ENCODE measurements at regions not wholly inside any gene's neighbourhood (a gene's known extent, or its start where the extent isn't known, plus 50 kb on each side); places are given as distances from the start of the nearest gene placed in this dataset.

DNA sequence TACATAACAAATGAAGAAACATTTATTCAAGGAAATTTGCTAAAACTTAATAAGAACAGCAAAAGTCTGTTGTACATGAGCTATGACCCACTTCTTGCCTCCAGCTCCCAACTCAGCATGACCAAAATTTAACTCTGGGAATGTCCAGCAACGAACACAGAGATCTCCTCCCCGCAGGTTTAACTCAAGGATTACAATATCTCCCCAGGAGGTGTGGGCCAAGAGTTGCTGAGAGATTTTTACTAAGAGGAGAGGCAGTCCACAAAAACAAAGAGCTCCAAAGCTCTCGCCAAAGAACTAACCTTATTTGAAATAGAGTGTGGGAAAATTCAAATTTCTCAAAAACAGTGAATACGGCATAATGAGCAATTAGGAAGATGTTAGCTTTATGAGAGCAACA, 318.5 kb downstream of the GRB14 start:
- no peak for DNase-seq (ENCODE audit: low spot score)

DNA sequence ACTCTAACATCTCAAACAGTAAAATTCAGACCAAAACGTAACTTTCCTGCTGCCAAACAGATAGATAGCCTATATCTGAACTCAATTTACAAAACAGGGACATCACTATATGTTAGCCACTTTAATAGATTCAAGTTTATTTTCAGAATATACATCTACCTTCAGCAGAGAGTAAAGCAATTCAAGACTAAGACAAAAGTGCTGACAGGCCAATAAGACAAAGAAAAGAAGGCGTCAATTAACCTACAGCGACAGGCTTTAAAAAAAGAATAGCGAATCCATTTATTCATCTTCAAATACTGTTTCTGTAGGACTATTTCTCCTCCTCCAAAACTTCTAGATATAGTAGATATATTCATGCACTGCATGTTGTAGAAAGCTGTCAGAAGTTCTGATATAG, 333.0 kb downstream of the GRB14 start:
- DNase-seq (ENCODE audit: low spot score) = no peak

DNA sequence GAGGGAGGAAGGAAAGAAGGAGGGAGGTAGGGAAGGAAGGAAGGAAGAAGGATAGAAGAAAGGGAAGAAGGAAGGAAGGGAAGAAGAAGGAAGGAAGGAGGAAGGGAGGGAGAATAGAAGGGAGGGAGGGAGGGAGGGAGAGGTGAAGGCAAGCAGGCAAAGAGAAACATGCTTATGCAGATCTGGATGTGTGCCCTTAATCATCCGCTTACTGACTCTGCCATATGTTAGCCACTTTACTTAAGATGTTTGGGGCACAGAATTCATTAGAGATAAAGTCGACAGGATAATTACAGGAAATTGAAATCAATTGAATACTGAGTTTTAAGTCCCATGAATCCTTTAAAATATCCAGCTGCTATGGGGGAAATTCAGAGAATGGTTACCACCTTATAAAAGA, 334.2 kb downstream of the GRB14 start:
- DNase-seq (ENCODE audit: low spot score) = no peak

DNA sequence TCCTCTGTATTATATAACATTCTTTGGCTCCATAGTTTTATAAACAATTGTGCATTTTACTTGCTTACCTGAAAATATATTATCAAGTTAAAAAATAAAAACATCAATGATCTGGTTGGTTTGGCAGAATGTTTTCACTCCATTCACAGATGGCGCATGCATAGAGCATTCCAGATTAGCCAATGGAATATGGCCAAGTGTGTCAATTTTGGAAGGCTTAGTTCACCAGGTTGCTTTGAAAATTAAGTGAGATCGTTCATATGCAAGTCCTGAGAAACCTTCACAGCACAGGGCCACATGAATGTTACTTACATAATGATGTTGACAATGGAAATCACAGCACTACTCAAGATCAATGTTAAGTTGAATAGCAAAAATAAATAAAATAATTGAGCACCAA, 335.7 kb downstream of the GRB14 start:
- no peak for DNase-seq (ENCODE audit: low spot score)

DNA sequence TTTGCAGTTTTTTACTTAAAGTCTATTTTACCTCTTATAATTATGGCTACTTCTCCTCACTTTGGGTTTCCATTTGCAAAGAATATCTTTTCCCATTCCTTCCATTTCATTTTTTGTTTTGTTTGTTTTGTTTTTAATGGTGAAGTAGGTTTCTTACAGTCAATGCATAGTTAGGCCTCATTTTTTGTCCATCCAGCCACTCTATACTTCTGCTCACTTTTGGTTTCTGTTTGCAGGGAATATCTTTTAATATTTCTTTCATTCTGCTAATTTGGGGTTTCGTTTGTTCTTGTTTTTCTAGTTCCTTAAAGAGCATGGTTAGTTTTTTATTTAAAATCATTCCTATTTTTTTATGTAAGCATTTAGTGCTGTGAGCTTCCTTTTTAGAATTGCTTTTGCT, 339.4 kb downstream of the GRB14 start:
- no peak for DNase-seq (ENCODE audit: low spot score)

DNA sequence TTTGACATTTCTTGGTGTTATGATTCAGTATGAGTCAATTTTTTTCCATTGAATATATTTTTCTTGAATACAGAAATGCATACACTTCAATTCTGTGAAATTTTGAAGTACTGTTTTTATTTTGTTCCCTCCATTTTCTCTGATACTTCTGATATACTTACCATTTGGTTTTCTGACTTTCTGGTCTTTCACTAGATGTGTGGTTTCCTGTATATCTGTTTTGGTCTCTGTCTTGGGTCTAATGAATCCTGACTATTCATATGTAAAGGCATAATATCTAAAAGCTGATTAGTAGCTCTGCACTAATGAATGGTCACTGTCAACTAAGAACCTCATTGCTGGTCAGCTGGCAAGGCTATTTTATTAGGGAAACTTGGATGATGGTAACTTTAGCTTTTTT, 345.6 kb downstream of the GRB14 start:
- no peak for DNase-seq (ENCODE audit: low spot score)

DNA sequence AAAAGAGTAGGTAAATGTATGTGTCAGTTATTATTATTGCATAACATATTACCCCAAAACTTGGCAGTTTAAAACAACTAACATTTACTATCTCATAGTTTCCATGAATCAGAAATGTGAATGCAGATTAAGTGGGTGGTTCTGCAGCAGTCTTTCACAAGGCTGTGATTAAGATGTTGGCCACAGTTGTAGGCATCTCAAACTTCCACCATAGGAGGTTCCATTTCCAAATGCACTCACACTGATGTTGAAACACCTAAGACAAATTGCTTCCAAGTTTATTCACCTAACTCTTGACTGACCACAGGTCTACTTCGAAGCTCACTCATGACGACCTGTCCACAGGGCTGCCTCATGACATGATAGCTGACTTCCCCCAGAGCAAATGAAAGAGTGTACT, 360.8 kb downstream of the GRB14 start:
- DNase-seq (ENCODE audit: low spot score) = no peak

DNA sequence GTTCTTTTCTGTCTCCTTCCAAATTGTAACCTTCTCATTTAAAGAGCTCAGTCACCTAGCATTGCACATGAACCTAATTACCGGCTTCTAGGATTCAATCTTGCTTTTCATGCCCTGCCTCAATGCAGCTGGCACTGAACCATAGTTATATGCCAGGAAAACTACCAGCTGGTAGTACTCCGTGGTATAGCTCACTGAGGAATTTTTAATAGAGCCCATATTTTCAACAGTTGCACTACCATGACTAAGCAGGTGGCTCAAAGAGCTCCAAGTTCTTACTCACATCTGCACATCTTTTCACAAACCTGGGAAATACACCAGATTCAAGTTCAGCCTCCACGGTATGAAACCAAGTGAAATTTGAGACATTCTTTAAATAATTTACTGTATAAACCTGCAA, 363.5 kb downstream of the GRB14 start:
- no peak for DNase-seq (ENCODE audit: low spot score)

DNA sequence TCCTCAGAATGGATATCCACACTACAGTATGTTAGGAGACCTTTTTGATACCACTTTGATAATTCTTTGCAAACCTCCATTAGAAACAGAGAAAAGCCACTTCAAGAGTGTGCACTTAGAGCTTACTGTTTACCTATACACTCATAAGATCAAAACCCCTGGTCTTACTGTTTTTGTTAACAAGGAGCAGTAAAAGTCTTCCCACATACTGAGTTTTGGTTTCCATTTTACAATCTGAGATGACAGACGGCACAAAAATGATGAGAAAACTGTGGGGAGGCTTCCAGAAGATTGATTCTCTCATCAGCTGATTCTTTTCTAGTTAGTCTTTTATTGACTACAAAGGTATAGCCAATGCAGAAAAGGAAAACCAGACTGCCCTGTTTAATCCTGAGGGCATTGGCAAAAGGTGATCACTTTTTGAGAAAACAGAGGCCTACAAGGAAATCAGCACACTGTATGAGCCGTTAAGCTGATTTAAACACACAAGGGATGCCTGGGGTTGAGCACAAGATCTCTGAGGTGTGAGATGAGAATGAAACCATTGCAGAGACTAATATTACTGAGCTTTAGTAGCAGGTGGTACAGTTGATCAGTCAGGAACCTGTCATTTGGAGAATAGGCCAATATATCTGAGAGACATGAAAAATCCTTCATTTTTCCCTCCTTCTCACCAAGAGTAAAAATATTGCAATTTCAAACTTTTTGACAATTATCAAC, 368.6 kb downstream of the GRB14 start:
- no peak for DNase-seq (ENCODE audit: low spot score)

DNA sequence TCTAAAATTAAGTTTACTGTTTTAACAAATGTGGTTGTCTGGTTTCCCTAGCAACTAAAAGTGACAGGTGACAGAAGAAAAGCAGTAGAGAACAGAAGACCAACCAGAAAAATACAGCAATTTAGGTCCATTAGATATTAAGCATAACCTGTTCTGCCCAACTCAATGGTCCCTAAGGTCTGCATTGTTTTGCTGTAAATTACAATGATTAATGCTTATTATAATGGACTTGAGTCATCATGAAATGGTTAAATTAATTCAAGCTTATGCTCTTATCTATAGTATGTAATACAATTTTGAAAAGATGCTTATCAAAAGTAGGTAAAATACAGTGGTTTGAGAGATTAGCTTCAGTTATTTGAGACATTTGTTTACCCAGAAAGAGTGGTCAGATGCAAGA, 378.0 kb downstream of the GRB14 start:
- DNase-seq (ENCODE audit: low spot score) = no peak

DNA sequence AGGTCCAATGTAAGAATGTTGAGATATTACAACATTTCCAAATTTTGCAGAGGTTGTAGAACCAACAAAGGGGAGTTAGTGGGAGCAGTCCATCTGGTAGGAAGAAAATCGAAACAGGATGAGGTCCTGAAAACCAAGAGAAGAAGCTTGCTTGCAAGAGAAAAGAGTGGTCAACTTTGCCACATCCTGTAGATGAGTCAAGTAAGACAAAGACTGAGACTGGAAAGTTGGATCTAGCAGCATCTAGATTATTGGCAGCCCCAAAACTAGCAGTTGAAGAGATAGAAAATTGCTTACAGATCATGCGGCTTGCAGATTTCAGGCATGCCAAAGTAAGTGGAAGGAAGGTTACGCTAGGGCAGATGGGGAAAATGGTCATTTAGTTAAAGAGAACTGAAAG, 378.9 kb downstream of the GRB14 start:
- no peak for DNase-seq (ENCODE audit: low spot score)

DNA sequence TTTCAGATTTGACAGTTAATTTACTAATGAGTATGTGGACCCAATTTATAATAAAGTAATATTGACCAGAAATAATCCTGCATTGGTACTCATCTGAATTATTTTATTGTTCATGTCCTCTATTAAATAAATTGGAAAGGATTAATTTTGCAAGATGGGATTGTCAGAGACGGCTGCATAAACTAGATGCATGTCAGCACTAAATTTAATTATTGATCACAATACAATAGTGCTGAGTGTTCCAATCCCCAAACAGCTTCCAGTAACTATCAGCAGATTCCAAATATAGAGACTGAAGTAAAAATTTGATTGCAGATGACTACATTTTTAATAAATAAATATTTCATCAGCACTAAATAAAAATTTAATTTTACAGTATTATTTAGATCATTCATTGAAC, 387.2 kb downstream of the GRB14 start:
- no peak for DNase-seq (ENCODE audit: low spot score)

DNA sequence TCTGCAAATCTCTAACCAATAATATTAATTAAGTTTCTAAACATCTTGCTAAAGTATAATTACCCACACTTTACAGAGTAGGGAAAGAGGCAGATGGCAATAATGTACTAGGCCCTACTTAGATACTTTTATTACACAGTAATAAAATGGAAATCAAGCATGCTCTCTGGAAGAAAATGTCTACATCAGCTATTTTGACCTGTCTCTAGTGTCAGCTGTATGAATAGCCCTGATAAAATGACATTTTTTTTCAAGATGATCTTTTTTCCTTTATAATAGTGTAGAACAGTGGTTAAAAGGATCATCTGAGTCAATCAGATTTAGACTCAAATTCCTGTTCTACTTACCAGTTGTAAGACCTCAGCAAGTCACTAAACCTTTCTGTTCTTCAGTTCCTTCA, 397.3 kb downstream of the GRB14 start:
- no peak for DNase-seq (ENCODE audit: low spot score)

DNA sequence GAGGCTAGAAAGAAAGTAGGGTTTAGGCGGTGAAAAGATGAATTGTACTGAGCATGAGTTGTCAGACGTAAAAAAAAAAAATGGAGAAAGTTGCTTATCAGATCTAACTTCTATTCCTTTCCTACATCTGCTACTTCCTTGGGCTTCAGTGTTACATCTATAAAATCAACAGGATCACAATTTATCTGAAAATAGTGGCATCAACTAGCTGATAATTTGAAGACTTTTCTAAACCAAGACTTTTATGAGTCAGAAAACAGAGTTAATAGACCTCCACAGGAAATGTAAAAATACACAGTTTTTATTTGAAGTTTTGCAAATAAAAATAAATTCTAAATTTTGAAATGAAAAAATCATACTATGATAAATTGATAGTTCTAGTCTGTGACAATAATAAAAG, 399.8 kb downstream of the GRB14 start:
- no peak for DNase-seq (ENCODE audit: low spot score)

DNA sequence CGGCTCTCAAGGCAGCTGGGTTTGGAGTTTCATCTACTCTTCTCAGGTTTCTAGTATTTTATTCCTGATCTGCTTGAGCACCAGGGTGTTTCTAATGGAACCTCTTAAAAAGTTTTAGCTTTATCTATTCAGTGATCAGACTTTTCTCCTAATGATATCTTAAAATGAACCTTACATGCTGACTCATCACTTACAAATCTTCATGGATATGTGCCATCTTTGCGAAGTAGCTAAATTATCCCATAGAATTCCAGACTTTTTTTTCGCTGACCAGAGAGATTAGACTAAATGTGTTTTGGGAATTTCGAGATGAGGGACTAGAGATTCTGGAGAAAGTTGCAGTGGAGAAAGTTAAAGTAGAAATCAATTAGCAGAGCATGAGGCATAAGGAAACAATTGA, 401.0 kb downstream of the GRB14 start:
- DNase-seq (ENCODE audit: low spot score) = no peak

DNA sequence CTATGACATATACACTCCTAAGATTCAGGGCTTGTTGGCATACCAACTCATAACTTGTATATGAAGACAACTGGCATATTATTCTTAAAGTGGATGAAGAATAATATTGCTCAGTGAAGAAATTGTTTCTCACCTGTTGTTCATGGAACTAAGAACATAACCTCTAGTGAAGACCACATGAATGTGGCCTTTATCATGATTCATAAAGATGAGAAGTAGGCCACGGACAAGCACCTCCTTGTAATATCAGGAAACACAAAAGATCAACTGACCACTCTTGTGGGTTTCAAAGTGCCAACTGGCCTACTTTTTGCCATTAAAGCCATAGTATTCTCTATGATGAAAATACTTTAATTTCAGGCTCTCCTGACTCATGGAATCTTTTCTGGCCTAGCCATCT, 407.4 kb downstream of the GRB14 start:
- no peak for DNase-seq (ENCODE audit: low spot score)

DNA sequence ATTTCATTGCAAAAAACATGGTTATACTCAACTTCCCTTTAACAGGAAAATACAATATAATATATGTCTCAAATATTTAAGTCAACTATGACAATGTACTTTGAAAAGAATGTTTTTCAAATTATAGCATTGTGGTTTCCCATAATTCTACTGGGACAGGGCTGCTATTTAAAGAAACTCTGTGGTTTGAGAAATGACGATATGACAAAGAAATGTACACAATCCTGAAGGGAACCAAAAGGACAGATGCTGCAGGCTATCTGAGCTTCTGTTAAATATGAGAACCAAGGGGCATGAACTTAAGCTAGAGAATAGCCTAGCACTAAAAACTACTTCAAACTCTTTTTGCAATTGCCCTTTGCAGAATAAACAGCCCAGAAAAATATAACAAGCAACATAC, 415.9 kb downstream of the GRB14 start:
- no peak for DNase-seq (ENCODE audit: low spot score)

DNA sequence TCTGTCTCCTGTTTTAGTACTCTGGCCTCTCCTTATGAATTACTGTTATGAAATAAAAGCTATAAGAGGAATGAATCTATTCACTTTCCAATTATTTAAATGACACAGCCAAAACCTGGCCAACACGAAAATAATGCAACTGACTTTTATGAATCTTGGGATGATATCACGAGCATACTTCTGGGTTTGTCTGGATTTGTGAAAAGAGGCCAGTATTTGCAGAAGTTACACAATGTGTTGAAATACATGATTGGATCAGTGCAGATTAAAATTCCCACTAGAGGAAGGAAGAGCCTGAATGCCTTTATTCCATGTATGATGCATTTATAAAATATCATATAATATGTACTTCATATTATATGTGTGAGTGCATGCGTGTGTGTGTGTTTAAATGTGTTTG, 418.2 kb downstream of the GRB14 start:
- DNase-seq (ENCODE audit: low spot score) = no peak

DNA sequence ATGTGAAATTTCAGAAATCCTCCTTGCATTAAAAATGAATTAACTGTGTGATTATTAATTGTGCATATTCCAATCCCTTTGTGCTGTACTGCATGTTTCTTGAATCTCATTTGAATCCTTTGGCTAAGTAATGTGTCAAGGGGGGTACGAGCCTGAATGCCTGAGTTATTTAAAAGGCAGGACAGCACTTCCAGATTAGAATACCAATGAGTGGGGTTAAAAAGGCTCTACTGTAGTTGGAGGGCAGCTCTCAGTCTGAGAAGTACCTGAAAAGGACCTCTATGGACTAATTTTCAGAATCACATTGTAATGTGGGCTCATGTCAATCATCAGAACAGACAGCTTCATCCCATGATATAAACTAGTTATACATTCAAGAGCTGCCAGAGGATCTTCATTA, 423.0 kb downstream of the GRB14 start:
- DNase-seq (ENCODE audit: low spot score) = no peak

DNA sequence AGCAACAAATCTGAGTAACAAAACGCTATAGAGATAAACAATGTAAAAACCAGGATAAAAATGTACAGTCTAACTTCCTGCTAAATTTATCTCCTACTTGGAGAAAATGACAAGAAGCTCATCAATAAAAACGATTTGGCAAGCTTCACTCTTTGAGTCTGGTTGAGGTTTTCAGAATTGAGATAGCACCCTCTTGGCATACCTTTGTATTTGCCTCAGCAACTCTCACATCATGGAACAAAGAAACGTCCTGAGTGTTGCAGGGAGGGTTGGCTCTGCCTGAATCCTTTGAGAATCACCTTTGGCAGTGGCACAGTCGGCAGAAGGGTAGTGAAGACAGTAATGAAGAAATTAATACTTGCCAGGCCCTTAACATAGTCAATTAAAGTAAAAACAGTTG, 430.6 kb downstream of the GRB14 start:
- no peak for DNase-seq (ENCODE audit: low spot score)

DNA sequence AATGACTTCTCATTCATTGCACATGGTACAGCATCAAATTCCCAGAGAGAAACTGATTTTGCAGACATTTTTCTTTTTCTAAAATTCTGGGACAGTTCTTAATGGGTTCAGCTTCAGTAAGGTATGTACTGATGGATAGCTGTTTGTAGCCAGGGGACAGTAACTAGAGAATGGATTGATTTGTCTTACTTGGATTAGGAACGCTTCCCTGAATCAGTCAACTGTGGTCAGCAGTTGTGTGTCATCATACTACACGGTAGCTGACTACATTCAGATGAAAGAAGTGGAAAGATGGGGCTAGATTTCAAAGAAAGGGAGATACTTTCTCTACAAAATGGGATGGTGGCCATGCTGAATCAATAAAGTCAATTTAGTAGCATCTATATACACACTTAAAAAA, 431.4 kb downstream of the GRB14 start:
- DNase-seq (ENCODE audit: low spot score) = no peak

DNA sequence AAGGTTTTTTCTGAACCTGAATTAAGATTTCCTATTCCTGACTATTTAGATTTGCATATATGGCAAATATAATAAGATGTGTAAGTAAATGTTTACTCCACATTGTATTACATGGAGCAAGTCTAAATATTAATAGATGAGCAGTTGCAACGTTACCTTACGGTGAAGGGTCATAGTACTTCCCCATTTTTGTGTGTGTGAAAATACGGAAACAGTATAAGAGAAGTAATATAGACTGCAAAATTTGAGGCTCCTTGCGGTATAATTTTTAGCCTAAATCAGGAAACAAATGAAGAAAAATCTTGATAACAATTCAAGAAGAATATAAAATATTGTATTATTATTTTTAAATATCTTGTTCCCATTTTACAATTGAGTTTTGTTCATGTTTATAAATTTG, 434.2 kb downstream of the GRB14 start:
- no peak for DNase-seq (ENCODE audit: low spot score)

DNA sequence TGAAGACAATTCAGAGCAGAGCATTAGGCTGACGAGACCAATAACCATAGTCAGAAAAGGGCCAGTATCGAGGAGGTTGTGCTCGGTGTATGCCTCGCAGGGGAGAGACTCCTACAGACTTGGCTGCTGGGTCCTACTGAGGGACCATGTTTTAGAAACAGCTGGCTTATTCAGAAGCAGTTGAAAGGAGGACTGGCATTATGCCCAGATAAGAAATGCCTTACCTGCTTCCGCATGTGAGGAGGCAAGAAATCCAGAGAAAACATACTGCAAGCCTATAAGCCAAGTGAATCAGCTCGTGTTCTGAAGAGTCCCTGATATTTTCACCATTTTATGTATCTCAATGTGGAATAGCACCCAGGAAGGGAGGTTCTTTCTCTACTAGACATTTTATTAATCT, 434.7 kb downstream of the GRB14 start:
- no peak for DNase-seq (ENCODE audit: low spot score)

DNA sequence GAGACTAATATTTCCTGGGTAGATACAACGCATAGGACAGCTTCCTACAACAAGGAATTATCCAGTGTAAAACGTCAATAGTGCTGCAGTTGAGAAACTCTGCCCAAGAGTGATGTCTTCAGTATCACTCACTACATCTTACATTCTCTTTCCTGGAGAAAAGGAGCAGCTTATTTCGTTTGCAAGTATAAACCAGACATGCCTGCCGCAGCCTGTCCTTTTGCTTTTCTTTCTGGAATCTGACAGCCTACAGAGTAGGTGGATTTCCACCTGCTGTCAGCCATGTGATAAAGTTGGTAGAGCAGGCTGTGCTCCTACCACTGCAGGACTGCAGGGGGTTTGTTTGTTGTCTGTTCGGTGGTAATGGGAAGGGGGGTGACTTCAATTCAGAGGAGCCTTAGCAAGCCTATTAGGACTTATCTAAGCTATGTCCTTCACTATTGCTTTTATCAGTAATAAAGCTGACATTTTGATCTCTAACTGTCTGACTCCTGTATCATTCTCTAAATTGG, 439.1 kb downstream of the GRB14 start:
- DNase-seq (ENCODE audit: low spot score) = no peak

All from RKO (cell line).